Stimulated activated CD8-positive, alpha-beta memory T cell treated with anti-CD3 and anti-CD28 coated beads, Interleukin-15, amount 100 ng/mL, for 1 hour (primary cell): ENCODE measurements at regions not wholly inside any gene's neighbourhood (a gene's known extent, or its start where the extent isn't known, plus 50 kb on each side); places are given as distances from the start of the nearest gene placed in this dataset.

ENCODE experiments used
- DNase-seq: peaks from one replicate; pipeline ENCODE4 v3.0.0-alpha.2; 2020; ENCODE audit warnings: low read depth

GRCh38 chr5:158354958-158355357 is 496.0 kb upstream of the CLINT1 start:
- DNase-seq: no peak

- no peak for DNase-seq
Observed at GRCh38 chr5:158351485-158352125, 492.7 kb upstream of the CLINT1 start.

GRCh38 chr5:158349987-158350386 is 491.0 kb upstream of the CLINT1 start:
- DNase-seq: no peak

GRCh38 chr5:158344376-158344775 is 485.4 kb upstream of the CLINT1 start:
- no peak for DNase-seq

- DNase-seq: no peak
Observed at GRCh38 chr5:158340608-158341007, 481.7 kb upstream of the CLINT1 start.

- no peak for DNase-seq
Observed at GRCh38 chr5:158326256-158326655, 467.3 kb upstream of the CLINT1 start.

- no peak for DNase-seq
Observed at GRCh38 chr5:158324236-158324635, 465.3 kb upstream of the CLINT1 start.

- DNase-seq: no peak
Observed at GRCh38 chr5:158322620-158323019, 463.7 kb upstream of the CLINT1 start.

- no peak for DNase-seq
Observed at GRCh38 chr5:158320934-158321333, 462.0 kb upstream of the CLINT1 start.

- DNase-seq: no peak
Observed at GRCh38 chr5:158320178-158320674, 461.3 kb upstream of the CLINT1 start.

GRCh38 chr5:158317507-158317906 is 458.6 kb upstream of the CLINT1 start:
- no peak for DNase-seq

GRCh38 chr5:158313733-158314464 is 455.0 kb upstream of the CLINT1 start:
- DNase-seq: no peak

- DNase-seq: no peak
Observed at GRCh38 chr5:158313027-158313732, 454.2 kb upstream of the CLINT1 start.

GRCh38 chr5:158309088-158309807 is 450.3 kb upstream of the CLINT1 start:
- DNase-seq: no peak

- DNase-seq: no peak
Observed at GRCh38 chr5:158308429-158309025, 449.6 kb upstream of the CLINT1 start.

GRCh38 chr5:158305861-158306260 is 446.9 kb upstream of the CLINT1 start:
- no peak for DNase-seq

- no peak for DNase-seq
Observed at GRCh38 chr5:158304607-158305006, 445.7 kb upstream of the CLINT1 start.

GRCh38 chr5:158303883-158304282 is 444.9 kb upstream of the CLINT1 start:
- no peak for DNase-seq

- no peak for DNase-seq
Observed at GRCh38 chr5:158303275-158303674, 444.3 kb upstream of the CLINT1 start.

GRCh38 chr5:158302029-158302428 is 443.1 kb upstream of the CLINT1 start:
- DNase-seq: no peak

- no peak for DNase-seq
Observed at GRCh38 chr5:158301186-158301585, 442.2 kb upstream of the CLINT1 start.

GRCh38 chr5:158300256-158300655 is 441.3 kb upstream of the CLINT1 start:
- no peak for DNase-seq
